H1 (cell line): ENCODE measurements at regions not wholly inside any gene's neighbourhood (a gene's known extent, or its start where the extent isn't known, plus 50 kb on each side); places are given as distances from the start of the nearest gene placed in this dataset.

Experiments
- CTCF ChIA-PET: fragments of 300-600 bp; sonication (Branson Sonifier 250); formaldehyde crosslinking; loops from one replicate; lab custom pipeline; 2021; ENCODE audit not compliant: partially characterized antibody; lab: Charles Lee
- POLR2A ChIA-PET: fragments of 300-600 bp; sonication (Branson Sonifier 250); formaldehyde crosslinking; loops from one replicate; lab custom pipeline; 2021; ENCODE audit warnings: inconsistent platforms; ENCODE audit not compliant: partially characterized antibody; lab: Charles Lee
- DNase-seq, 2 experiments: peaks; one replicate each; pipeline versions ENCODE4 v3.0.0 to v3.0.0-alpha.2; 2010 to 2022; ENCODE audit warnings: low spot score in 2 of 2, low read depth in 1 of 2, mixed read lengths in 1 of 2
- FAIRE-seq: peaks from 2 replicates; lab custom pipeline; 2011; peaks lifted over from hg19 to GRCh38; lab: Jason Lieb, UNC
- H2AFZ ChIP-seq: 2 replicates; pipeline ENCODE4 v1.8.1; 2012; ENCODE audit warnings: low read length, inconsistent platforms
- H2AK5ac ChIP-seq: 2 replicates; pipeline ENCODE4 v1.6.1; 2013; ENCODE audit warnings: low read depth, low read length
- H2BK120ac ChIP-seq: replicated peaks from 2 replicates; pipeline ENCODE3; 2013; ENCODE audit warnings: low read depth, low read length, inconsistent platforms
- H2BK12ac ChIP-seq: 2 replicates; pipeline ENCODE4 v1.6.1; 2013; ENCODE audit warnings: low read depth, low read length
- H2BK15ac ChIP-seq: 2 replicates; pipeline ENCODE4 v1.6.1; 2013; ENCODE audit warnings: low read length
- H2BK20ac ChIP-seq: 2 replicates; pipeline ENCODE4 v1.6.1; 2013; ENCODE audit warnings: low read length
- H2BK5ac ChIP-seq: 2 replicates; pipeline ENCODE4 v1.6.1; 2013; ENCODE audit warnings: low read depth, low read length
- H3K14ac ChIP-seq: 2 replicates; pipeline ENCODE4 v1.6.1; 2013; ENCODE audit warnings: inconsistent platforms; ENCODE audit not compliant: insufficient read length
- H3K18ac ChIP-seq: 2 replicates; pipeline ENCODE4 v1.6.1; 2013; ENCODE audit warnings: low read length; ENCODE audit errors: extremely low read depth
- H3K23ac ChIP-seq: 2 replicates; pipeline ENCODE4 v1.6.1; 2013; ENCODE audit warnings: inconsistent platforms; ENCODE audit not compliant: insufficient read length
- H3K23me2 ChIP-seq: 2 replicates; pipeline ENCODE4 v1.6.1; 2013; ENCODE audit warnings: low read depth, low read length
- H3K27ac ChIP-seq: 2 replicates; pipeline ENCODE4 v1.6.1; 2011; ENCODE audit warnings: low read depth, low read length, inconsistent platforms
- H3K27me3 ChIP-seq, 4 experiments: replicated peaks in 1 of 4; 1 replicate in 1 of 4; 2 replicates in 3 of 4; pipeline versions ENCODE4 v1.6.1 to v1.8.1; 2011 to 2013; ENCODE audit warnings: low read length in 3 of 4, mild to moderate bottlenecking in 3 of 4, inconsistent platforms in 2 of 4, mixed read lengths in 2 of 4, moderate library complexity in 1 of 4; ENCODE audit not compliant: control insufficient read depth in 3 of 4, insufficient read depth in 3 of 4; ENCODE audit errors: extremely low read depth in 1 of 4
- H3K36me3 ChIP-seq, 4 experiments: 2 replicates each; pipeline versions ENCODE4 v1.6.1 to v1.8.1; 2011 to 2013; ENCODE audit warnings: mild to moderate bottlenecking in 4 of 4, low read length in 3 of 4, moderate library complexity in 2 of 4, control low read depth in 1 of 4, inconsistent platforms in 1 of 4; ENCODE audit not compliant: insufficient read depth in 4 of 4, control insufficient read depth in 2 of 4
- H3K4ac ChIP-seq: replicated peaks from 2 replicates; pipeline ENCODE3; 2013; ENCODE audit warnings: low read length, low read depth, mixed read lengths, inconsistent platforms; ENCODE audit not compliant: insufficient read length
- H3K4me1 ChIP-seq, 4 experiments: replicated peaks in 1 of 4; 1 replicate in 1 of 4; 2 replicates in 3 of 4; pipeline versions ENCODE4 v1.6.1 to v1.8.1; 2011 to 2013; ENCODE audit warnings: low read length in 3 of 4, inconsistent platforms in 2 of 4, mixed read lengths in 1 of 4; ENCODE audit not compliant: insufficient read depth in 4 of 4, control insufficient read depth in 3 of 4
- H3K4me2 ChIP-seq, 2 experiments: 2 replicates each; pipeline versions ENCODE4 v1.6.1 to v1.8.1; 2011 to 2013; ENCODE audit warnings: low read depth in 2 of 2, low read length in 2 of 2, control low read depth in 1 of 2, inconsistent platforms in 1 of 2, mild to moderate bottlenecking in 1 of 2; ENCODE audit not compliant: insufficient read depth in 1 of 2
- H3K4me3 ChIP-seq, 4 experiments: fragments of 200-600, 300-600 bp in 1 of 4; sonication (generic), shearing (Covaris generic), sonication (Bioruptor Twin) in 1 of 4; 2 replicates each; pipeline versions ENCODE4 v1.5.1 to v1.8.1; 2011 to 2016; ENCODE audit warnings: low read length in 4 of 4, low read depth in 3 of 4, control low read depth in 2 of 4, inconsistent platforms in 2 of 4, mild to moderate bottlenecking in 2 of 4, mixed read lengths in 1 of 4, moderate library complexity in 1 of 4; ENCODE audit not compliant: insufficient read depth in 2 of 4; ENCODE audit errors: extremely low read depth in 1 of 4
- H3K56ac ChIP-seq: replicated peaks from 2 replicates; pipeline ENCODE3; 2013; ENCODE audit warnings: low read depth, mild to moderate bottlenecking, mixed read lengths, low read length, inconsistent platforms; ENCODE audit not compliant: insufficient read length
- H3K79me1 ChIP-seq: 2 replicates; pipeline ENCODE4 v1.6.1; 2013; ENCODE audit warnings: low read depth, low read length, control low read depth
- H3K79me2 ChIP-seq, 2 experiments: 2 replicates each; pipeline versions ENCODE4 v1.6.1 to v1.8.1; 2012 to 2013; ENCODE audit warnings: low read length in 2 of 2, mild to moderate bottlenecking in 2 of 2, inconsistent platforms in 1 of 2; ENCODE audit not compliant: insufficient read depth in 2 of 2, control insufficient read depth in 1 of 2
- H3K9ac ChIP-seq, 4 experiments: replicated peaks in 1 of 4; 1 replicate in 1 of 4; 2 replicates in 3 of 4; pipeline versions ENCODE4 v1.6.1 to v1.8.1; 2011 to 2013; ENCODE audit warnings: low read depth in 3 of 4, low read length in 3 of 4, control low read depth in 2 of 4, mild to moderate bottlenecking in 2 of 4, moderate library complexity in 2 of 4, inconsistent platforms in 1 of 4; ENCODE audit errors: extremely low read depth in 1 of 4
- H3K9me3 ChIP-seq, 2 experiments: 2 replicates each; pipeline versions ENCODE4 v1.6.1 to v1.8.1; 2012 to 2013; ENCODE audit warnings: mild to moderate bottlenecking in 2 of 2, moderate library complexity in 2 of 2, control low read depth in 1 of 2, inconsistent platforms in 1 of 2, low read depth in 1 of 2, low read length in 1 of 2, mixed read lengths in 1 of 2; ENCODE audit not compliant: insufficient read depth in 2 of 2
- H4K20me1 ChIP-seq, 2 experiments: replicated peaks in 1 of 2; 2 replicates each; pipeline versions ENCODE3 to v1.8.1; 2011 to 2013; ENCODE audit warnings: inconsistent platforms in 2 of 2, low read length in 2 of 2, mild to moderate bottlenecking in 1 of 2; ENCODE audit not compliant: insufficient read depth in 2 of 2, control insufficient read depth in 1 of 2
- H4K5ac ChIP-seq: 2 replicates; pipeline ENCODE4 v1.6.1; 2013; ENCODE audit warnings: low read length, low read depth, mixed read lengths, inconsistent platforms; ENCODE audit not compliant: insufficient read length
- H4K8ac ChIP-seq: 2 replicates; pipeline ENCODE4 v1.8.0; 2013; ENCODE audit warnings: mild to moderate bottlenecking, moderate library complexity, low read length, inconsistent platforms; ENCODE audit not compliant: insufficient read depth; ENCODE audit errors: extremely low read depth
- H4K91ac ChIP-seq: replicated peaks from 2 replicates; pipeline ENCODE3; 2013; ENCODE audit warnings: low read length, mixed read lengths, inconsistent platforms; ENCODE audit not compliant: insufficient read length
- JUND ChIP-seq: IDR thresholded peaks from 2 replicates; pipeline ENCODE4 v1.6.1; 2011; ENCODE audit warnings: mild to moderate bottlenecking, improper control_type of control experiment, low read length
- NANOG ChIP-seq: IDR thresholded peaks from 2 replicates; pipeline ENCODE4 v1.6.1; 2011; ENCODE audit warnings: low read length, low read depth, mild to moderate bottlenecking, inconsistent platforms; ENCODE audit not compliant: insufficient read depth, poor library complexity, severe bottlenecking
- PHF8 ChIP-seq: fragments of 200-600 bp; sonication (generic); conservative IDR thresholded peaks from 2 replicates; pipeline ENCODE4 v1.7.1; 2012; ENCODE audit warnings: low read depth, mild to moderate bottlenecking, inconsistent platforms, low read length, moderate library complexity
- POU5F1 ChIP-seq: IDR thresholded peaks from 2 replicates; pipeline ENCODE4 v1.6.1; 2011; ENCODE audit warnings: low read depth, mild to moderate bottlenecking, low read length, moderate library complexity
- RFX5 ChIP-seq: IDR thresholded peaks from 2 replicates; pipeline ENCODE4 v1.6.1; 2011; ENCODE audit warnings: low read depth, low read length, improper control_type of control experiment, borderline replicate concordance
- SRF ChIP-seq: IDR thresholded peaks from 2 replicates; pipeline ENCODE4 v1.6.1; 2011; ENCODE audit warnings: mild to moderate bottlenecking, low read depth, low read length, moderate library complexity
- WGBS, 2 experiments: shearing (Covaris generic) in 1 of 2; methylation state at CpG; one replicate each; pipeline versions ENCODE4 v1.1.6 to v1.1.7; 2013 to 2015; ENCODE audit warnings: low lambda C conversion rate in 2 of 2, mixed read lengths in 2 of 2, inconsistent platforms in 1 of 2, low coverage in 1 of 2, missing lambda C conversion rate in 1 of 2; ENCODE audit not compliant: insufficient replicate concordance in 2 of 2, insufficient coverage in 1 of 2, insufficient read length in 1 of 2; ENCODE audit errors: extremely low coverage in 1 of 2, missing lambda C conversion rate in 1 of 2; 5-methylcytosine and 5-hydroxymethylcytosine counted together

- no peak overlapping the region for H2BK5ac ChIP-seq
- no peak overlapping the region for H3K4me2 ChIP-seq
- no peak overlapping the region for H2BK20ac ChIP-seq
- no peaks in the 10 kb centered on the region for H3K27me3 ChIP-seq
- no peak overlapping the region for H2AFZ ChIP-seq
- H4K20me1 ChIP-seq = no peaks in the 10 kb centered on the region
- H3K79me1 ChIP-seq = no peaks in the 10 kb centered on the region
- no peak overlapping the region for H4K91ac ChIP-seq
- no peak overlapping the region for H2BK120ac ChIP-seq
- H3K36me3 ChIP-seq = no peaks in the 10 kb centered on the region
- no peak overlapping the region for H3K23ac ChIP-seq
- H3K4me1 ChIP-seq = no peaks in the 10 kb centered on the region
- H3K56ac ChIP-seq = no peak overlapping the region
- H3K23me2 ChIP-seq = no peaks in the 10 kb centered on the region
- TF ChIP-seq PHF8 (no peak), NANOG (no peak), SRF (no peak), RFX5 (no peak), POU5F1 (no peak), JUND (no peak)
- DNase-seq = no peak
- no peak overlapping the region for H2AK5ac ChIP-seq
- POLR2A ChIA-PET = no interaction called here
- H4K5ac ChIP-seq = no peak overlapping the region
- no peak overlapping the region for H3K18ac ChIP-seq
- WGBS, 2 experiments = 90% methylated on average over 7 of the region's 7 CpGs; no CpG with 5 or more reads in 1 of the 2 experiments
- no peak overlapping the region for H3K4ac ChIP-seq
- H3K4me3 ChIP-seq = no peak overlapping the region
- H4K8ac ChIP-seq = no peak overlapping the region
- H2BK15ac ChIP-seq = no peak overlapping the region
- H3K9ac ChIP-seq = no peak overlapping the region
- H3K27ac ChIP-seq = no peak overlapping the region
- H3K79me2 ChIP-seq = no peaks in the 10 kb centered on the region
- no peak overlapping the region for H2BK12ac ChIP-seq
- H3K9me3 ChIP-seq = 0 out of 4 replicates have a peak, but pooled peaks cover 0 to 5% of the 10 kb centered on the region in 2 experiments
- no peak for FAIRE-seq
- CTCF ChIA-PET = no interaction called here
- no peak overlapping the region for H3K14ac ChIP-seq
Measured at GRCh38 chr4:188328966-188329365, 189.7 kb downstream of the TRIML1 start.
